SH-SY5Y (cell line): ENCODE measurements at regions not wholly inside any gene's neighbourhood (a gene's known extent, or its start where the extent isn't known, plus 50 kb on each side); places are given as distances from the start of the nearest gene placed in this dataset.

Experiments used
- GATA2 ChIP-seq: IDR thresholded peaks from 2 replicates; pipeline ENCODE4 v1.6.1; 2011; ENCODE audit warnings: mild to moderate bottlenecking, low read depth, low read length
- GATA3 ChIP-seq: IDR thresholded peaks from 2 replicates; pipeline ENCODE4 v1.6.1; 2011; ENCODE audit warnings: low read depth, mild to moderate bottlenecking, low read length, moderate library complexity

- TF ChIP-seq GATA3 (no peak), GATA2 (no peak)
Measured at GRCh38 chr6:167568407-167569024, 243.6 kb downstream of the TTLL2 start.

DNA sequence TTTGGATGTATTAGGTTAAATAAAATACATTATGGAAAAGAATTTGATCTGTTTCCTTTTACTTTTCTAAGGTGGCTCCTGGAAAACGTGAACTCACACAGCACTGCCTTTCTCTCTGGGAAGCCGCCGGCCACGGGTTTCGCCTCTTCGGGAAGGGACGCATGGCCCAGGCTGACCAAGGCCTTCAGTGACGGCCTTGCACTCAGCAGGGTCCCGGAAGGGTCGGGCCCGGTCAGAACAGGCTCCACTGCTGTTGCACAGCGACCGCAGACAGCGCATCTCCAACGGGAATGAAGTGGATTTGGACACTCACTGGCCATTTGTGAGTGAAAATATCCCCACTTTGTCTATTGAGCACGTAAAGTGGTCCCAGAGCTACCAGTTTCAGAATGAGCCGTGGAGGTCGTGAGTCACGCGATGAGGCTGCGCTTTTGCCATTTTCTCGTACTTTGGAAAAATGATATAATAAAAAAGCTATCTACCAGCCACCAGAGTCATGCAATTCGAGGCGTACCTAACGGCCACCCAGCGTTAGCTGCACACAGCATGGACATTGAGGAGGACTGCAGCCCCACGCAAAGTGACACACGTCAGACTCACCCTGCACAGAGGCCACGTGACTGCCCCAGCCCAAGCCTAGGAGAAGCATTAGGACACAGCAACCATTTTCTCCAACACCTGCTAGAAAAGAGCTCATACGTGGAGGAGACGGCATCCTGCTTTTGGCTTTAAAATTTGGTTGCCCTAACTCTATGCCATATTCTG lies 244.3 kb downstream of the TTLL2 start:
- TF ChIP-seq GATA3 (no peak), GATA2 (no peak)

GRCh38 chr6:167569879-167570278 lies 245.0 kb downstream of the TTLL2 start:
- no peak for TF ChIP-seq GATA3

- TF ChIP-seq GATA2 (no peak), GATA3 (no peak)
Measured at GRCh38 chr6:167570460-167571400, 245.8 kb downstream of the TTLL2 start.

DNA sequence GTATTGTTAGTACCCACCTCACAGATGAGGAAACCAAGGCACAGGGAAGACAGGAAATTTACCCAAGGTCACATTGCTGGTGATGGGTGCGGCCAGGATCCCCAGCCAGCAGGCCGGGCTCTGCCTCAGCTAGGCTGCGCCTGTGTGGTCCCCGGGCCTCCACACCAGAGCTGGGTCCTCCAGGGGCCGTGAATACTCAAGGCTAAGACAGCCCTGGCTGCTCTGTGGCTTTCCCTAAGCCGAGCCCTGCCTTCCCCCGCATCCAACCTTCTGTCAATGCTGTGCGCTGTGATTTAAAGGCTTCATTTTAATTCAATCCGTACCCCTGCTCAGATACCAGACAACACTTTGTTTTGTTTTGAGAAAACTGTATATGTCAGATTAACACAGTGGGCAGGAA lies 246.7 kb downstream of the TTLL2 start:
- TF ChIP-seq GATA2 (no peak), GATA3 (no peak)

- TF ChIP-seq GATA2 (no peak), GATA3 (no peak)
Measured at GRCh38 chr6:167572106-167572505, 247.2 kb downstream of the TTLL2 start.

- TF ChIP-seq GATA3 (no peak), GATA2 (no peak)
Measured at GRCh38 chr6:167572841-167573271, 248.0 kb downstream of the TTLL2 start.

DNA sequence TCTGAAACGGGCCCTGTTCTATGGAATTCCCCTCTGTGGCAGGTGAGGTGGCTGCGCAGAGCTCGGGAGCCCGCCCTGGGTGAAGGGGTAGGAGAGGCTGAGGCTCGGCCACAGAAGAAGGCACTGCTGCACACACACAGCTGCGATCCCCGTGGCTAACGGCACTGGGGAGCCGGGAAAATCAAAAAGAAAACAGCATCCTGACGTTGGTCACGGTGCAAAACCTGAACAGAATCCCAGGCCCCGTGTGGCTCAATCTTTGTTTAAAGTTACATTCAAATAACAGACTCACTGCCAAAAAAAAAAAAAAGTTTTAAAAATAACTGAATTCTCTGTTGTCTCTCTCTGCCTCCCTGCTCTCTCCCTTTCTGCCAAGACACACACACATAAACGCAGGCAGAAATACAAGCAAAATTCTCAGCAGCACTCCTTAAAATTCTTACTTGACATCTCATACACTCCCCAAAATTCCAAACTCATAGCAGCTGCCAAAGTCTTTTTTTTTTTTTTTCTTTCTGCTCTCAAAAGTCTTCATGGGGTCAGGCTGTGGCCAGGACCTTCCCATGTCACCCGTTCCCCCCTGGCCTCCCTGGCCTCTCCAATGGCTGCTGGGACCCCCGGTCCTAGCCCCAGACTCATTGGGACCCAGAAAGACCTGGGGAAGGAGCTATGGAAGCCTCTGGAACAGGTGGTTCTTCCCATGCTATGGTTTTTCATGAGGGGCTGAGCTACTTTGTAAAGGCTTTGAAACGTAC lies 248.8 kb downstream of the TTLL2 start:
- no peak for TF ChIP-seq GATA2
- TF ChIP-seq GATA3 = no peak

GRCh38 chr6:167574431-167575151 lies 249.7 kb downstream of the TTLL2 start:
- TF ChIP-seq GATA3 (no peak), GATA2 (no peak)

GRCh38 chr6:167575158-167575696 lies 250.3 kb downstream of the TTLL2 start:
- TF ChIP-seq GATA2 (no peak), GATA3 (no peak)

DNA sequence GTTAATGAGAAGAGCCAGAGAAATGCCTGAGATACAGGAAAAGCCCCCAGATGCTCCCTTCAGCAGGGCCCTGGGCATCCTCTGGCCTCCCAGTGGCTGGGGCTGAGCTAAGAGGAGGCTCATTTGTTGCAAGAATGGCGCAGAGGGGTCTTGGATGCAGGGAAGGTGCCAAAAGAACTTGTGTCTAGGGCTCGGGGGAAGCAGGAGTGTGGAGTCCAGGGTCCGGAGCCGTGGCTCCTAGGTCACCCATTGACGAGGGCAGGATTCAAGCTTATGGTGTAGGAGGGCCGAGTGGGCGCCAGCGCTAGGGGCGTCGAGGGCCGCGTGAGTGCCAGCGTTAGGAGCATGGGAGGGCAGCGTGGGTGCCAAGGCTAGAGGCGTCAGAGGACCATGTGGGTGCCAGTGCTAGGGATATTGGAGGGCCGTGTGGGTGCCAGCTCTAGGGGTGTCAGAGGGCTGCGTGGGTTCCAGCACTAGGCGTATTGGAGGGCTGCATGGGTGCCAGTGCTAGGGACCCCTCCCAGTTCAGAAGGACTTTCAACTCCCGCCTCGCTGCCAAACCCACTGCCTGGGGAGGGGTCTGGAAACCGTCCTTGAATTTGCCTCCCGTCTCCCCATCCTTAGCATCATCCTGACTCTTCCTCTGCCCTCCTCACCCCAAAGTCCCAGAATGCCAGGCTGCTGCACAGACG lies 250.5 kb upstream of the AFDN start:
- TF ChIP-seq GATA2 (no peak), GATA3 (no peak)

DNA sequence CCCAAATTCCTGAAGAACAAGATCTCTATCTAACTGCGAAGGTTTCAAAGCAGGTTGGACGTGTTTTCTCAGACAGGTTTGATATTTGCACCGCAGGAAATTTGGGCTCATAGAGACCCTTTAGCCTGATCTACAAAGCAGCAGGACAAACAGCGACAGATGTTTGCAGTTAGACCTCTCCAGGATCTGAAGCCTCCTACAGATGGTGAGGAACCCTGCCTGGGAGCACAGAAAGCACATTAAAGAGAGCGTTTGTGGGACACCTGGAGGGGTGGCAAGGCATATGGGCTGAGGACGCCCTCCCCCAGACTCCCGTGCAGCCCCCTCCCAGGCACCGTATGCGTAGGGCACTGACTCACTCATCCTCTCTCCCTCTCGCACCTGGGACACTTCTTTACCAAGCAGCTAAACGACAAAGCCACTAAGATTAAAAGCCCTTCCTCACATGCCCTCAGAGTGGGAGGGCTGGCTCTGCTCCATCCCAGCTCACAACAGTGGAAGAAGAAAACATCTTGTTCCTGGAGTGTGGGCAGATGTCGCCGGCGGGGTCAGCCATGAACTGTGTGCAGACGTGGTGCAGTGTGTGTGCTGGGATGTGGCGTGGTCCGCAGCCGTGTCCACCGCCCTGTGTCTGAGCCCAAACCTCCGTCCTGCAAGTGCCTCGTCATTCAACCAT lies 249.7 kb upstream of the AFDN start:
- no peak for TF ChIP-seq GATA3
- TF ChIP-seq GATA2 = no peak
